Neural cell (in vitro differentiated cells): ENCODE measurements at regions not wholly inside any gene's neighbourhood (a gene's known extent, or its start where the extent isn't known, plus 50 kb on each side); places are given as distances from the start of the nearest gene placed in this dataset.

Experiments
- H2AFZ ChIP-seq: fragments of 200-600, 300-800 bp; sonication (generic), shearing (Covaris generic); 2 replicates; pipeline ENCODE4 v1.6.0; 2014; ENCODE audit warnings: low read depth, mild to moderate bottlenecking, antibody characterized with exemption, low read length, moderate library complexity
- H3F3A ChIP-seq: fragments of 200-600 bp; shearing (Covaris generic); 2 replicates; pipeline ENCODE4 v1.6.1; 2016; ENCODE audit warnings: mild to moderate bottlenecking, moderate library complexity, mixed read lengths, antibody characterized with exemption, low read length; ENCODE audit not compliant: insufficient read depth, poor library complexity, severe bottlenecking
- H3K27ac ChIP-seq: fragments of 200-600, 300-800 bp; sonication (generic), shearing (Covaris generic); 2 replicates; pipeline ENCODE4 v1.5.1; 2014; ENCODE audit warnings: mild to moderate bottlenecking, low read length, moderate library complexity
- H3K27me3 ChIP-seq: fragments of 300-800, 200-600 bp; sonication (generic), shearing (Covaris generic); 2 replicates; pipeline ENCODE4 v1.6.0; 2014; ENCODE audit warnings: mild to moderate bottlenecking, low read depth, low read length, moderate library complexity; ENCODE audit not compliant: insufficient read depth
- H3K36me3 ChIP-seq: fragments of 300-800, 200-600 bp; sonication (generic), shearing (Covaris generic); 2 replicates; pipeline ENCODE4 v1.5.1; 2014; ENCODE audit warnings: mild to moderate bottlenecking, antibody characterized with exemption, low read length, moderate library complexity; ENCODE audit not compliant: insufficient read depth
- H3K4me2 ChIP-seq: fragments of 300-800, 200-600 bp; sonication (generic), shearing (Covaris generic); 2 replicates; pipeline ENCODE4 v1.6.0; 2014; ENCODE audit warnings: mild to moderate bottlenecking, low read length
- H3K4me3 ChIP-seq: fragments of 300-800, 200-600 bp; sonication (generic), shearing (Covaris generic); 2 replicates; pipeline ENCODE4 v1.5.1; 2014; ENCODE audit warnings: mild to moderate bottlenecking, low read length, moderate library complexity
- H3K79me2 ChIP-seq: fragments of 200-600 bp; shearing (Covaris generic); replicated peaks from 2 replicates; pipeline ENCODE4 v1.6.0; 2014; ENCODE audit warnings: mild to moderate bottlenecking, low read length, moderate library complexity; ENCODE audit not compliant: insufficient read depth
- H3K9ac ChIP-seq: fragments of 300-800, 200-600 bp; sonication (generic), shearing (Covaris generic); 2 replicates; pipeline ENCODE4 v1.6.1; 2016; ENCODE audit warnings: mild to moderate bottlenecking, low read length, mixed read lengths
- H3K9me2 ChIP-seq: fragments of 200-600 bp; shearing (Covaris generic); 2 replicates; pipeline ENCODE4 v1.6.1; 2016; ENCODE audit warnings: mild to moderate bottlenecking, low read length, mixed read lengths; ENCODE audit not compliant: insufficient read depth
- H3K9me3 ChIP-seq: fragments of 200-600, 300-800 bp; sonication (generic), shearing (Covaris generic); 2 replicates; pipeline ENCODE4 v1.6.1; 2016; ENCODE audit warnings: mild to moderate bottlenecking, mixed run types, low read length, moderate library complexity, mixed read lengths
- H4K20me1 ChIP-seq: fragments of 200-600 bp; shearing (Covaris generic); 2 replicates; pipeline ENCODE4 v1.6.1; 2016; ENCODE audit warnings: mild to moderate bottlenecking, mixed run types; ENCODE audit not compliant: insufficient read depth
- EP300 ChIP-seq: fragments of 450-650 bp; conservative IDR thresholded peaks from 2 replicates; pipeline ENCODE4 v1.6.1; 2014; ENCODE audit warnings: antibody characterized with exemption, mild to moderate bottlenecking, moderate library complexity; ENCODE audit not compliant: poor library complexity, severe bottlenecking
- EZH2 ChIP-seq: fragments of 200-600, 300-800 bp; shearing (Covaris generic), sonication (generic); IDR thresholded peaks from 2 replicates; pipeline ENCODE4 v1.6.1; 2014; ENCODE audit warnings: antibody characterized with exemption, low read length, borderline replicate concordance, mild to moderate bottlenecking; ENCODE audit not compliant: insufficient read depth, poor library complexity, severe bottlenecking
- MXI1 ChIP-seq: fragments of 450-650 bp; conservative IDR thresholded peaks from 2 replicates; pipeline ENCODE4 v1.6.1; 2014; ENCODE audit warnings: antibody characterized with exemption, mild to moderate bottlenecking; ENCODE audit not compliant: poor library complexity, severe bottlenecking
- POLR2AphosphoS5 ChIP-seq: IDR thresholded peaks from 2 replicates; pipeline ENCODE4 v1.6.1; 2012
- RAD21 ChIP-seq: fragments of 450-650 bp; conservative IDR thresholded peaks from 2 replicates; pipeline ENCODE4 v1.6.1; 2014; ENCODE audit warnings: antibody characterized with exemption, mild to moderate bottlenecking, moderate library complexity
- SMC3 ChIP-seq: fragments of 450-650 bp; conservative IDR thresholded peaks from 2 replicates; pipeline ENCODE4 v1.6.1; 2014; ENCODE audit warnings: antibody characterized with exemption, mild to moderate bottlenecking, moderate library complexity; ENCODE audit not compliant: poor library complexity
- TAF1 ChIP-seq: IDR thresholded peaks from 2 replicates; pipeline ENCODE4 v1.6.1; 2012; ENCODE audit warnings: low read depth
- TF ChIP-seq, protein P1 (sequence below): fragments of 450-650 bp; IDR thresholded peaks from 2 replicates; pipeline ENCODE4 v1.5.1; 2014; ENCODE audit warnings: antibody characterized with exemption, mild to moderate bottlenecking, moderate library complexity; ENCODE audit not compliant: poor library complexity, severe bottlenecking
- TF ChIP-seq, protein P2 (sequence below): IDR thresholded peaks from 2 replicates; pipeline ENCODE4 v1.6.1; 2012; ENCODE audit warnings: borderline replicate concordance

DNA sequence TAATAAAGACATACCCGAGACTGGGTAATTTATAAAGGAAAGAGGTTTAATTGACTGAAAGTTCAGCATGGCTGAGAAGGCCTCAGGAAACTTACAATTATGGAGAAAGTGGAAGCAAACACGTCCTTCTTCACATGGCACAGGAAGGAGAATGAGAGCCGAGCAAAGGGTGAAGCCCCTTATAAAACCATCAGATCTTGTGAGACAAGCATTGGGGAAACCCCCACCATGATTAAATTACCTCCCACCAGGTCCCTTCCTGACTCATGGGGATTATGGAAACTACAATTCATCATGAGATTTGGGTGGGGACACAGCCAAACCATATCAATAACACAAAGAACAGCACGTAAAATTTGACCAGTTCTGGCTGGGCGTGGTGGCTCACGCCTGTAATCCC is 85.6 kb upstream of the ATF7IP start:
- Histone ChIP-seq H3K27me3 (no peaks in the 10 kb centered on the region), H2AFZ (no peak overlapping the region), H3K9ac (no peak overlapping the region), H3K27ac (no peak overlapping the region), H4K20me1 (no peaks in the 10 kb centered on the region), H3K36me3 (no peaks in the 10 kb centered on the region), H3K4me2 (no peak overlapping the region), H3K79me2 (no peaks in the 10 kb centered on the region), H3K4me3 (no peak overlapping the region), H3F3A (no peaks in the 10 kb centered on the region), H3K9me2 (no peaks in the 10 kb centered on the region), H3K9me3 (no peaks in the 10 kb centered on the region)
- no peak for TF ChIP-seq TAF1
- TF ChIP-seq, protein P1, sequence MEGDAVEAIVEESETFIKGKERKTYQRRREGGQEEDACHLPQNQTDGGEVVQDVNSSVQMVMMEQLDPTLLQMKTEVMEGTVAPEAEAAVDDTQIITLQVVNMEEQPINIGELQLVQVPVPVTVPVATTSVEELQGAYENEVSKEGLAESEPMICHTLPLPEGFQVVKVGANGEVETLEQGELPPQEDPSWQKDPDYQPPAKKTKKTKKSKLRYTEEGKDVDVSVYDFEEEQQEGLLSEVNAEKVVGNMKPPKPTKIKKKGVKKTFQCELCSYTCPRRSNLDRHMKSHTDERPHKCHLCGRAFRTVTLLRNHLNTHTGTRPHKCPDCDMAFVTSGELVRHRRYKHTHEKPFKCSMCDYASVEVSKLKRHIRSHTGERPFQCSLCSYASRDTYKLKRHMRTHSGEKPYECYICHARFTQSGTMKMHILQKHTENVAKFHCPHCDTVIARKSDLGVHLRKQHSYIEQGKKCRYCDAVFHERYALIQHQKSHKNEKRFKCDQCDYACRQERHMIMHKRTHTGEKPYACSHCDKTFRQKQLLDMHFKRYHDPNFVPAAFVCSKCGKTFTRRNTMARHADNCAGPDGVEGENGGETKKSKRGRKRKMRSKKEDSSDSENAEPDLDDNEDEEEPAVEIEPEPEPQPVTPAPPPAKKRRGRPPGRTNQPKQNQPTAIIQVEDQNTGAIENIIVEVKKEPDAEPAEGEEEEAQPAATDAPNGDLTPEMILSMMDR = no peak
- TF ChIP-seq POLR2AphosphoS5 = no peak
- TF ChIP-seq MXI1 = no peak
- TF ChIP-seq, protein P2, sequence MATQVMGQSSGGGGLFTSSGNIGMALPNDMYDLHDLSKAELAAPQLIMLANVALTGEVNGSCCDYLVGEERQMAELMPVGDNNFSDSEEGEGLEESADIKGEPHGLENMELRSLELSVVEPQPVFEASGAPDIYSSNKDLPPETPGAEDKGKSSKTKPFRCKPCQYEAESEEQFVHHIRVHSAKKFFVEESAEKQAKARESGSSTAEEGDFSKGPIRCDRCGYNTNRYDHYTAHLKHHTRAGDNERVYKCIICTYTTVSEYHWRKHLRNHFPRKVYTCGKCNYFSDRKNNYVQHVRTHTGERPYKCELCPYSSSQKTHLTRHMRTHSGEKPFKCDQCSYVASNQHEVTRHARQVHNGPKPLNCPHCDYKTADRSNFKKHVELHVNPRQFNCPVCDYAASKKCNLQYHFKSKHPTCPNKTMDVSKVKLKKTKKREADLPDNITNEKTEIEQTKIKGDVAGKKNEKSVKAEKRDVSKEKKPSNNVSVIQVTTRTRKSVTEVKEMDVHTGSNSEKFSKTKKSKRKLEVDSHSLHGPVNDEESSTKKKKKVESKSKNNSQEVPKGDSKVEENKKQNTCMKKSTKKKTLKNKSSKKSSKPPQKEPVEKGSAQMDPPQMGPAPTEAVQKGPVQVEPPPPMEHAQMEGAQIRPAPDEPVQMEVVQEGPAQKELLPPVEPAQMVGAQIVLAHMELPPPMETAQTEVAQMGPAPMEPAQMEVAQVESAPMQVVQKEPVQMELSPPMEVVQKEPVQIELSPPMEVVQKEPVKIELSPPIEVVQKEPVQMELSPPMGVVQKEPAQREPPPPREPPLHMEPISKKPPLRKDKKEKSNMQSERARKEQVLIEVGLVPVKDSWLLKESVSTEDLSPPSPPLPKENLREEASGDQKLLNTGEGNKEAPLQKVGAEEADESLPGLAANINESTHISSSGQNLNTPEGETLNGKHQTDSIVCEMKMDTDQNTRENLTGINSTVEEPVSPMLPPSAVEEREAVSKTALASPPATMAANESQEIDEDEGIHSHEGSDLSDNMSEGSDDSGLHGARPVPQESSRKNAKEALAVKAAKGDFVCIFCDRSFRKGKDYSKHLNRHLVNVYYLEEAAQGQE = no peak
- TF ChIP-seq SMC3 = no peak
- no peak for TF ChIP-seq RAD21
- TF ChIP-seq EP300 = no peak
- TF ChIP-seq EZH2 = no peak

DNA sequence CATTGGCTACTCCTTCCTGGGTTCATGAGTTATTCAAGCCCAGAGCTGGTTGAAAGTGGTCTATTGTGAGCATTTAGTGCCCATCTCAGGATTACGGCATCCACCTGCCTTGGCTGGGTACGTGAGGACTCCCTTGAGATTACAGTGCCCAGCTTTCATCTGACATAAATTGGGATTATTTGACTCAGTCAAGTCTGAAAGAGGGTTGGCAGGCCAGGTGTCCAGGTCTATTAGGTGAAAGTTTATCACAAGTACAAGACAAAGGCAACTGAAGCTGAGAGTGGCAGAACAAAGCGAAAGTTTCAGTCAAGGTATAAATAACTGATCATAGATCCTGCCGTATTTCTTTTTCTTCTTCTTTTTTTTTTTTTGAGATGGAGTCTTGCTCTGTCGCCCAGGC is 84.6 kb upstream of the ATF7IP start:
- no peak overlapping the region for H3K9ac ChIP-seq
- no peaks in the 10 kb centered on the region for H3F3A ChIP-seq
- H2AFZ ChIP-seq = no peak overlapping the region
- no peak overlapping the region for H3K27ac ChIP-seq
- H4K20me1 ChIP-seq = no peaks in the 10 kb centered on the region
- no peaks in the 10 kb centered on the region for H3K9me3 ChIP-seq
- H3K4me2 ChIP-seq = no peak overlapping the region
- H3K27me3 ChIP-seq = no peaks in the 10 kb centered on the region
- H3K36me3 ChIP-seq = no peaks in the 10 kb centered on the region
- no peaks in the 10 kb centered on the region for H3K79me2 ChIP-seq
- H3K4me3 ChIP-seq = no peak overlapping the region
- no peaks in the 10 kb centered on the region for H3K9me2 ChIP-seq
- TF ChIP-seq, protein P2 = no peak
- TF ChIP-seq, protein P1 = no peak
- TF ChIP-seq MXI1 = no peak
- no peak for TF ChIP-seq TAF1
- no peak for TF ChIP-seq SMC3
- no peak for TF ChIP-seq RAD21
- TF ChIP-seq EZH2 = no peak
- no peak for TF ChIP-seq EP300
- TF ChIP-seq POLR2AphosphoS5 = no peak
